ENCODE measurements at regions not wholly inside any gene's neighbourhood (a gene's known extent, or its start where the extent isn't known, plus 50 kb on each side); places are given as distances from the start of the nearest gene placed in this dataset.

GRCh38 chr10:83459124-83459523 is 680.2 kb upstream of the GHITM start:
- Histone ChIP-seq H3K27me3 (ENCODE audit: insufficient read depth, low read length) (no peaks in the 10 kb centered on the region), H3K27ac (ENCODE audit: low read depth, low read length) (no peak overlapping the region), H3K9me3 (ENCODE audit: control insufficient read depth in 1 of 2, insufficient read depth in 1 of 2, low read depth in 1 of 2, low read length in 2 of 2) (peaks cover 0 to 10% of the 10 kb centered on the region in 2 experiments; a peak in 2 of 4 replicates), H3K36me3 (ENCODE audit: control insufficient read depth in 1 of 2, insufficient read depth in 2 of 2, low read length in 2 of 2) (no peaks in the 10 kb centered on the region), H3K4me2 (ENCODE audit: low read length) (no peak overlapping the region), H3K4me3 (replicated peaks in 1 of 2; ENCODE audit: low read depth in 1 of 2, low read length in 2 of 2) (no peak overlapping the region), H3K4me1 (ENCODE audit: control insufficient read depth in 1 of 2, insufficient read depth in 2 of 2, low read length in 2 of 2) (no peaks in the 10 kb centered on the region), H3K9me2 (ENCODE audit: insufficient read depth) (no peaks in the 10 kb centered on the region), H2AFZ (ENCODE audit: low read depth, low read length, poor library complexity, severe bottlenecking) (no peak overlapping the region), H4K20me1 (ENCODE audit: insufficient read depth) (no peaks in the 10 kb centered on the region), H3K9ac (ENCODE audit: low read length) (no peak overlapping the region), H3K79me2 (ENCODE audit: insufficient read depth, low read length) (no peaks in the 10 kb centered on the region)
- RAD21 ChIA-PET (ENCODE audit: low non-redundant PET in 1 of 2, low total read pairs in 2 of 2, uncharacterized antibody in 2 of 2, unreplicated experiment in 2 of 2) = no interaction called here
- BruUV-seq (replicated peaks) = no TSS peak
- ATAC-seq = no peak
- POLR2A ChIA-PET = no interaction called here
- DNase-seq (ENCODE audit: low read depth, low spot score) = no peak
- CTCF ChIA-PET = no interaction called here
- TF ChIP-seq SP1 (IDR thresholded peaks at IDR 0.05; ENCODE audit: low read depth) = no peak
- no peak for TF ChIP-seq TCF7L2 (IDR thresholded peaks at IDR 0.05; ENCODE audit: borderline replicate concordance, extremely low read depth, insufficient read depth, insufficient read length)
- TF ChIP-seq CEBPB (IDR thresholded peaks at IDR 0.05; ENCODE audit: low read depth) = no peak
- no peak for TF ChIP-seq EZH2phosphoT487 (IDR thresholded peaks at IDR 0.05; ENCODE audit: borderline replicate concordance)
- no peak for TF ChIP-seq EZH2 (IDR thresholded peaks at IDR 0.05)
- no peak for TF ChIP-seq FOSL1 (IDR thresholded peaks at IDR 0.05; ENCODE audit: low read depth)
- TF ChIP-seq ZNF274 (IDR thresholded peaks at IDR 0.05; ENCODE audit: low read depth, low read length) = no peak
- TF ChIP-seq SIN3A (IDR thresholded peaks at IDR 0.05; ENCODE audit: low read depth) = no peak
- no peak for TF ChIP-seq CTCF (IDR thresholded peaks at IDR 0.05 in 2 of 3, conservative IDR thresholded peaks at IDR 0.05 in 1 of 3; ENCODE audit: borderline replicate concordance in 1 of 3, insufficient read depth in 1 of 3, low read depth in 2 of 3, low read length in 2 of 3)
- no peak for TF ChIP-seq ZBTB33 (IDR thresholded peaks at IDR 0.05; ENCODE audit: extremely low read depth, insufficient replicate concordance, low read length)
- intact Hi-C loops (cut with micrococcal nuclease) = no loop called here

Measured in HCT116 (cell line).